Left lung (tissue), 4 donors: ENCODE measurements at regions not wholly inside any gene's neighbourhood (a gene's known extent, or its start where the extent isn't known, plus 50 kb on each side); places are given as distances from the start of the nearest gene placed in this dataset.

ENCODE experiments used
- ATAC-seq: fragments of 200-7000 bp; cut with Tn5 transposase; one replicate; pipeline ENCODE4 v1.9.1; 2020; ENCODE audit warnings: moderate library complexity
- DNase-seq, 4 donors: peaks; one replicate each; pipeline ENCODE4 v3.0.0-alpha.2; 2013 to 2020
- H3K27ac ChIP-seq, 2 donors: fragments of 200-600 bp; sonication (generic) in 1 of 2; one replicate each; pipeline versions ENCODE4 v1.5.0 to v1.8.0; 2020 to 2021
- H3K27me3 ChIP-seq, 2 donors: fragments of 200-600 bp; sonication (generic) in 1 of 2; one replicate each; pipeline versions ENCODE4 v1.5.0 to v1.8.0; 2020 to 2021
- H3K36me3 ChIP-seq, 2 donors: fragments of 200-600 bp; sonication (generic) in 1 of 2; one replicate each; pipeline versions ENCODE4 v1.5.0 to v1.8.0; 2020 to 2021
- H3K4me1 ChIP-seq, 2 donors: fragments of 200-600 bp; one replicate each; pipeline ENCODE4 v1.8.0; 2021
- H3K4me3 ChIP-seq, 2 donors: fragments of 200-600 bp; sonication (generic) in 1 of 2; one replicate each; pipeline versions ENCODE4 v1.5.0 to v1.8.0; 2020 to 2021; ENCODE audit warnings: mild to moderate bottlenecking in 1 of 2
- H3K9me3 ChIP-seq, 2 donors: fragments of 200-600 bp; sonication (generic) in 1 of 2; one replicate each; pipeline versions ENCODE4 v1.5.0 to v1.8.0; 2020 to 2021
- intact Hi-C, 2 donors: fragments of 100-400 bp; cut with DNase I; formaldehyde crosslinking; loops; one replicate each; pipeline versions ENCODE4 v1.11.2 to v1.14.2; 2022
- TF ChIP-seq, protein P1 (sequence below), 2 donors: fragments of 200-600 bp; sonication (generic) in 1 of 2; IDR thresholded peaks; one replicate each; pipeline versions ENCODE4 v1.5.0 to v1.8.0; 2021; ENCODE audit warnings: antibody characterized with exemption in 2 of 2
- donor health status: DM: no; HTN: yes; CAD: no.
- donor health status: DM: no; HTN: no; CAD: no.

GRCh38 chr1:175797576-175797975, 54.2 kb upstream of the TNR start:
- DNase-seq = no peak
- H3K4me1 ChIP-seq = no peaks in the 10 kb centered on the region
- H3K27ac ChIP-seq = no peak overlapping the region
- intact Hi-C loops = no loop called here
- no peaks in the 10 kb centered on the region for H3K36me3 ChIP-seq
- no peaks in the 10 kb centered on the region for H3K27me3 ChIP-seq
- TF ChIP-seq, protein P1, sequence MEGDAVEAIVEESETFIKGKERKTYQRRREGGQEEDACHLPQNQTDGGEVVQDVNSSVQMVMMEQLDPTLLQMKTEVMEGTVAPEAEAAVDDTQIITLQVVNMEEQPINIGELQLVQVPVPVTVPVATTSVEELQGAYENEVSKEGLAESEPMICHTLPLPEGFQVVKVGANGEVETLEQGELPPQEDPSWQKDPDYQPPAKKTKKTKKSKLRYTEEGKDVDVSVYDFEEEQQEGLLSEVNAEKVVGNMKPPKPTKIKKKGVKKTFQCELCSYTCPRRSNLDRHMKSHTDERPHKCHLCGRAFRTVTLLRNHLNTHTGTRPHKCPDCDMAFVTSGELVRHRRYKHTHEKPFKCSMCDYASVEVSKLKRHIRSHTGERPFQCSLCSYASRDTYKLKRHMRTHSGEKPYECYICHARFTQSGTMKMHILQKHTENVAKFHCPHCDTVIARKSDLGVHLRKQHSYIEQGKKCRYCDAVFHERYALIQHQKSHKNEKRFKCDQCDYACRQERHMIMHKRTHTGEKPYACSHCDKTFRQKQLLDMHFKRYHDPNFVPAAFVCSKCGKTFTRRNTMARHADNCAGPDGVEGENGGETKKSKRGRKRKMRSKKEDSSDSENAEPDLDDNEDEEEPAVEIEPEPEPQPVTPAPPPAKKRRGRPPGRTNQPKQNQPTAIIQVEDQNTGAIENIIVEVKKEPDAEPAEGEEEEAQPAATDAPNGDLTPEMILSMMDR (IDR thresholded peaks at IDR 0.05) = no peak
- ATAC-seq = no peak
- H3K4me3 ChIP-seq = no peak overlapping the region
- no peaks in the 10 kb centered on the region for H3K9me3 ChIP-seq

DNA sequence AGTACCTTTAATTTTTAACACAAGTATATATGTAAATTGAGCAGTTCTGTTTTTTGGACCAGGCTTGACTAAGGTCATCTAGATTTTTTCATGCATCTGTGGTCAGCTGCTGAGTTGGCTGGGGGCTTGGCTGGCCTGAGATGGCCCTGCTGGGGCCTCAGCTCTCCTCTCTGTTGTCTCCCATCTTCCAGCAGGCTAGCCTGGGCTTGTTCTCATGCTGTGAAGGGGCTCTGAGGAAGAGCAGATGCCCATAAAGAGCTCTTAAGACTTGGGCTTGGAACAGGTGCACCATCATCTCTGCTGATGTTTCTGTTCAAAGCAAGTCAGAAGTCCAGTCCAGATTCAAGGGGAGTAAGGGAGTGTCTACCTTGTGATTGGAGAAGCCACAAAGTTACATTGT, 51.2 kb upstream of the TNR start:
- no peak overlapping the region for H3K4me3 ChIP-seq
- intact Hi-C loops = no loop called here
- DNase-seq (no peak), ATAC-seq (no peak)
- TF ChIP-seq, protein P1 (IDR thresholded peaks at IDR 0.05) = no peak
- no peaks in the 10 kb centered on the region for H3K27me3 ChIP-seq
- H3K27ac ChIP-seq = no peak overlapping the region
- no peaks in the 10 kb centered on the region for H3K36me3 ChIP-seq
- no peaks in the 10 kb centered on the region for H3K9me3 ChIP-seq
- no peaks in the 10 kb centered on the region for H3K4me1 ChIP-seq

GRCh38 chr1:175793617-175794016, 50.2 kb upstream of the TNR start:
- Histone ChIP-seq H3K9me3 (no peaks in the 10 kb centered on the region), H3K27ac (no peak overlapping the region), H3K27me3 (no peaks in the 10 kb centered on the region), H3K4me1 (no peaks in the 10 kb centered on the region), H3K36me3 (no peaks in the 10 kb centered on the region), H3K4me3 (no peak overlapping the region)
- ATAC-seq (no peak), DNase-seq (no peak)
- intact Hi-C loops = no loop called here
- TF ChIP-seq, protein P1 (IDR thresholded peaks at IDR 0.05) = no peak
